ENCODE measurements at regions not wholly inside any gene's neighbourhood (a gene's known extent, or its start where the extent isn't known, plus 50 kb on each side); places are given as distances from the start of the nearest gene placed in this dataset.
"Not testable (repeated sequence)": the region's sequence is repeated elsewhere in the genome, so short reads cannot be mapped to it uniquely, and the experiment has no call there.

DNA sequence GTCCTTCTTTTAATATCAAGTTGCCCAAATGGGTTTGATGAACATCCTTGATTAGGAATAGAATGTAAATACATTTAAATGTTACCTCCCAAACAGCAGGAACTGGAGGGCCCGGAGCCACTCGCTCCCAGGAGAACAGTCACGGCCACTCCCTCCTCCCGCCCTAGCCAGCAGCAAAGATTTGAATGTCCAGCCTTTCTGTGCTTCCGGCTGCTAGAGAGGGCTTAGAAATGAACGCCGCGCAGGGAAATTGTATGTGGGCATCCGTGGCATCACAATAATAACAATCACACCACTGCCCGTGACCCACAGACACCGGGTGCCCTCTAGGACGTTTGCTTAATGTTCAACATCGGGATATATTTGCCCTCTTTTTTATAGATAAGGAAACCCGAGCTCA is 164.9 kb upstream of the SALL3 start:
- DNase-seq (ENCODE audit: low read depth): no peak

DNA sequence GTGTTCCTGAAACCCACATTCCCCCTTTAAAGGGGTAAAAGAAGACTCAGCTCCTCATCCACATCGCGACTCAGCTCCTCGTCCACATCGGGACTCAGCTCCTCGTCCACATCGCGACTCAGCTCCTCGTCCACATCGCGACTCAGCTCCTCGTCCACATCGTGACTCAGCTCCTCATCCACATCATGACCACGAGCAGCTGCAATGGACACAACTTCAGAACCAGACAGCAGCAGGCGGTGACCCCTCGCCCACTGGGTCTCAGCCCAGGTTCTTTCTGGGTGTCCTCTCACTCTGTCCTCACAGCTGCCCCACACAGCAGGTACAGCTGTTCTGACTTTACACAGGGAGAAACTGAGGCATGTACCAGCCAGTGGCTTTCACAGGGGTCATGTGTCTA is 163.5 kb upstream of the SALL3 start:
- DNase-seq (ENCODE audit: low read depth): no peak

DNA sequence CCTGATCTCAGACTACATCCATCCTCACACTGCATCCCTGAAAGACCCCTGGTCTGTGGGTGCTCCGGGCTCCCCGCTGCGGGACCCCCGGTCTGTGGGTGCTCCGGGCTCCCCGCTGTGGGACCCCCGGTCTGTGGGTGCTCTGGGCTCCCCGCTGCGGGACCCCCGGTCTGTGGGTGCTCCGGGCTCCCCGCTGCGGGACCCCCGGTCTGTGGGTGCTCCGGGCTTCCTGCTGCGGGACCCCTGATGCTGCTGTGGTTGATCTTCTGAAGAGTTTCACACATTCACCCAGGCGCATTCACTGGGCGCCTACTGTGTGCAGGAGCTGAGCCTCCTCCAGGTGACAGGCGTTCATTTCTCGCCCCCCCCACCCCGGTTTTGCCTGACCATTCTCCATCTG is 162.7 kb upstream of the SALL3 start:
- no peak for DNase-seq (ENCODE audit: low read depth)

GRCh38 chr18:78818495-78818894 is 161.1 kb upstream of the SALL3 start:
- DNase-seq (ENCODE audit: low read depth): no peak

GRCh38 chr18:78818961-78819360 is 160.7 kb upstream of the SALL3 start:
- no peak for DNase-seq (ENCODE audit: low read depth)

DNA sequence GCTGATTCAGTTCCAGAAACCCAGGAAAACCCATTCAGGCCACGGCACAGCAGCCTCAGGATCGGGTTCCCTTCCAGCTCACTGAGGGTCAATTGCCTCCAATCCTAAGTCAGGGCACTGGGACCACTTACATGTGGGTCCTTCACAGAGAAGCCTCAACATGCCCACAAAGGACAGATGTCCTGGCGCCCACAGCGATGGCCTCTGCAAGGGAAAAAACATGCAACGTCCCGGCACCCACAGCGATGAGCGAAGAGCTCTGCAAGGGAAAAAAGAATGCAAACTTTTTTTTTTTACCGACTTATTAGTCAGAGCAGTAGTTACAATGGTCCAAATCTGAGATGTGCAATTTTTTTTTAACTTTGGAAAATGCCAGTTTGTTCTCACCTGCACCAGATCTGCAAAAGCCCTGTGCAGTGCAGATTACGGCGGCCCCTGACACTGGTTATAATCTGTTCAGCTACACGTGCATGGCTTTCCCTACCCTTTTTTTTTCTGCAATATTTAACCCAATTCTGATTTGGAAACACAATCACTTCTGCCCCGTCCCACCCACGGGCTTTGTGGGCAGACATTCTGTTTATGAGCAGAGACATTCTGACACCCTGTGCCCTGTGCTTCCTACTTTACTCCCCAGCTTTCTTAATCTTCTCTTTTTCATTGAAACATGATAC is 159.3 kb upstream of the SALL3 start:
- no peak for DNase-seq (ENCODE audit: low read depth)

DNA sequence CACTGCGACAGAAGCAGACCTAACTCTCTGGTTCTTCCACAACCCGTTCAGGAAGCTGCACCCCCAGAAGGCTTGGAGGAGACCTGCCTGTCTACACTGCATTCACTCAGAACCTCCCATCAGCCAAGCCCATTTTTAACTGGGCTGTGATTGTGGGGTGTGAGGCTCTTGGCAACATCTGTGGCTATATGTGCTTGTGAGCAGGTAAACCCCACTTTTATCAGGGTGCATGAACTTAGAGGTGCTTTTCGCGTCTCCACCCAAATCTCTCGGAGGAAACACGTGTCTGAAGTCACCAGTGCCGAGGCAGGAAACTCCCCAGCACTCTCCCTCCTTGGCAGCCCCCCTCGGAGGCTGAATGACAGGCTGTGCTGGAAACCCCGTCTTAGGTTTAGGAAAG is 158.2 kb upstream of the SALL3 start:
- no peak for DNase-seq (ENCODE audit: low read depth)

DNA sequence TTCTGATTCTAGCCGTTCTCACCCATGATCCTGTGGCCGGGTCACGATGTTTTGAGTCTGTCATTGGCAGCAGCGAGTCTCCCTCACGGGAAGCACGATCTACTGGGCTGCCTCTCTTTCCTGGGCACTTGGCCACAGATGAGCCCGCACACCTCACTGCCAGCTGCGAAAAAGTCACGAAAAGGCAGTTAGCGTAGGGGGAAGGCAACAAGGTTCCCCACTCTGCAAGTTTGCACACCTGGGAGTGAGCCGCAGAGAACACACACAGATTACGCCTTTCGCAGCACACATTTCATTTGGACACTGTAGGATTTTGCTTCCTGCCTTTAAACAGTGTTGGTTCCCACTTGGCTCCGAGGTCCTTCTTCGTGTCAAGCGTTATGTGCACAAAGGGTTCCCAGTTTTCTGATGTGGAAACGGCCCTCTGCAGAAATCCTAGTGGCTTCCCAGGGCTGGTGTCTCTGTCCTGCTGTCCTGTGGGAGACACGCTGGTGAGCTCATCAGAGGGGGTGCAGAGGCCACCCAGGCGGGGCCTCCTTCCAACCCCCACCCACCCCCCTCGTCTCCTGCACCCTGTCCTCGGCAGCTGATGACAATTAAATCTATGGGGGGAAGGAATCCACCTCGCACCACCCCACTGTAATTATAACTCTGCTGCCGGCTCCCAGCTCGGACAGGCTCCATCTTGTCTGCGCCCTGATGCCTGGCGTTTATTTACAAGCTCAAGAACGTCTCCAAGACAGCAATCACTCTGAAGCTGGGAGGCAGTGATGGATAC is 157.3 kb upstream of the SALL3 start:
- DNase-seq (ENCODE audit: low read depth): no peak

DNA sequence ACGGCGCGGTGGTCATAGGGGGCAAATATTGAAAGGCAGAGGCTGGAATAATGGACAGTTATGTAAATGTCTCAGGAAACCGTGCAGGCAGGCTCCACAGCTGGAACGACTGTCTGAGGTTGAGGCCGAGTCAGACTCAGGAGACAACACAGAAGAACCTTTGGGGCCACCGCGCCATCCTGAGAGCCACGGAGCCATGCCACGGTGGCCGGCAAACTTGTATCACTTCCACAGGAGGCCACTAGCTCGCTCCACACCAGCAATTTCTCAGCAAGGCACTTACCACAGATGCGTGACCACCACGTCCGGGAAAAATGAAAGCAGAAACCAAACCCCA is 156.7 kb upstream of the SALL3 start:
- no peak for DNase-seq (ENCODE audit: low read depth)

DNA sequence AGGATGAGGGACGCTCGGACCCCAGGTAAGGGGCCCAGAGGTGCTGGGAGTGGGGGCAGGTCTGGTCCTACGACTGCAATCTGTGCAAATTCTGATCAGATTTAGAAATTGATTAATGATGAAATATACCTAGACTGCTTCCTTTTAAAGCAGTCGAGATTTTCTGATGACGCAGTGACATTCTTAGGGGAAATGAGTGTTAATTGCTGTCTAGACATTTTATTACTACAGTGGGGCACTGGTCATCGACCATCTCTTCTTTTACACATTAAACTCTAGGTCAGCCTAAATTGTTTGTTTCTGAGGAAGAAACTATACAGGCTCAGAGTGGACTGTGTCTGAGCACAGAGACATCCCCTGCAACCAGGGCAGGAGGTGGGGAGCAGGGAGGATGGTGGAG is 154.4 kb upstream of the SALL3 start:
- no peak for DNase-seq (ENCODE audit: low read depth)

- no peak for DNase-seq (ENCODE audit: low read depth)
These were observed 153.0 kb upstream of the SALL3 start for GRCh38 chr18:78826631-78827030.

DNA sequence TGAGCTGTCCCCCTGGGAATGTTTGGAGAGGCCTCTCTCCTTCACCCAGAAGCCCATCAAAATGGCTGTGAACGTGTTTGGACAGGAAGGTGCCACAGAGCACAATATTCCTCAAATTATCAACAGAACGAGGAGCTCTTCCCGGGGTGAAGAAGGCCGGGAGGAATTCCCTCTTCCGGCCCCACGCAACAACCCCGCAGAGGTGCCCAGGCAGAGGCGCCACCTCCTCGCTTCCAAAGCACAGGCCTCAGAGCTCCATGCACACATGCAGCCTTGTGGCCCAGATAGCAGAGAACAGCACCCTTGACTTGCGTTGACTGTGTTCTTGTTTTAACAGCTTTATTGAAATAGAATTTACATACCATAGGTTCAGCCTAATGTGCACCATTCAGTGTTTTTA is 152.5 kb upstream of the SALL3 start:
- no peak for DNase-seq (ENCODE audit: low read depth)

DNA sequence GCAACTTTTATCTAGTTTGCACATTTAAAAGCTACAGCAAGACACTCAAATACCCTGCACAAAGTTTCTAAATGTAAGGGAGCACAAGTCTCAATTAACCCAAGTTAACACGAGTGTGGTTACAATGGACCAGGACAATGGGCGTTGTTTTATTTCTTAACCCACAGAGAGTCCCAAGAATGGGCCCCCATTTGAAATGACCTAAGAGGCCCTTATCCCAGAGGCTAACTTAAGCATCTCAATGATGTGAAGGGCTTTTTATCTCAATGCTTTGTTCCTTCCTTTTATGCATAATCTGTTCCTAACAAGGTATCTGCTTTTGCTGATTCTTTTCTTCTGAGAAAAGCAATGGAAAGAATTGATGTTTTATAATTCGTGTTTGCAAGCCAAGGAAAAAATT is 151.5 kb upstream of the SALL3 start:
- DNase-seq (ENCODE audit: low read depth): no peak

GRCh38 chr18:78829026-78829425 is 150.6 kb upstream of the SALL3 start:
- not testable (repeated sequence) for DNase-seq (ENCODE audit: low read depth)

DNA sequence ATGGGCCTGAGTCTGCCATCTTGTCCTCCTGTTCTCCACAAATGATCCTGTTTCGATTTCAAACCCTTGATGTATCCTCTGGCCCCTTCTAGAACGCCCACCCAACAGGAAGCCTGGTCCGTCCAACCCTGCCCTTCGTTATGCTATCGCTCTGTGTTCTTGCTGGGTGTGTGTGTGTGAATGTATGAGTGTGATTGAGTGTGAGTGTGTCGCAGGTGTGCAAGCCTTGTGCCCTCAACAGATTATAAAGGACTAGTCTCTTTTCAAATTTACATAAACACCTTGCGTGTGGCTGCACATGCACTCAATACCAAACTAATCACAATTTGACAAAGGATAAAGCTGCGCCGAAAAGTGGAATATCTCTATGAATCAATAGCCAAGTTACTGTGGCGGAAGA is 149.5 kb upstream of the SALL3 start:
- no peak for DNase-seq (ENCODE audit: low read depth)

GRCh38 chr18:78830826-78831225 is 148.8 kb upstream of the SALL3 start:
- DNase-seq (ENCODE audit: low read depth): no peak

GRCh38 chr18:78831603-78832002 is 148.0 kb upstream of the SALL3 start:
- no peak for DNase-seq (ENCODE audit: low read depth)

GRCh38 chr18:78833833-78834232 is 145.8 kb upstream of the SALL3 start:
- DNase-seq (ENCODE audit: low read depth): no peak

- DNase-seq (ENCODE audit: low read depth): no peak
These were observed 142.8 kb upstream of the SALL3 start for GRCh38 chr18:78836838-78837237.

- no peak for DNase-seq (ENCODE audit: low read depth)
These were observed 141.9 kb upstream of the SALL3 start for GRCh38 chr18:78837754-78838153.

- DNase-seq (ENCODE audit: low read depth): no peak
These were observed 141.4 kb upstream of the SALL3 start for GRCh38 chr18:78838183-78838582.

DNA sequence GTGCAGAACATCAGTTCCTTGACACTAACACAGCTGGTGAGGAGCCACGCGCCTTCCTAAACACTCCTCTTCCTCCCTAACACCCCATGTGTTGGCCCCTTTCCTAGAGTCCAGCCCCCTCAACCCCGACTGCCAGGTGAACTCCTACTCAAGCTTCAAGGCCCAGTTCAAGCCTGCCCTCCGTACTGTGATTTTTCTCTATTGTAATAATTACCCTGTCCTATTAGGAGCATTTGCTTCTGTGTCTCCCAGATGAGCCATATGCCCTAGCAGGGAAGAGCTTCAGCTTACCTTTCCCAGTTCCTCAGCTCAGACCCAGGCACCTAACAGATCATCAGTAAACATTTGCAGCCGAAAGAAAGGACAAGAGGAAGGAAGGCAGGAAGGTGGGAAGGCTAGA is 130.6 kb upstream of the SALL3 start:
- no peak for DNase-seq (ENCODE audit: low read depth)

DNA sequence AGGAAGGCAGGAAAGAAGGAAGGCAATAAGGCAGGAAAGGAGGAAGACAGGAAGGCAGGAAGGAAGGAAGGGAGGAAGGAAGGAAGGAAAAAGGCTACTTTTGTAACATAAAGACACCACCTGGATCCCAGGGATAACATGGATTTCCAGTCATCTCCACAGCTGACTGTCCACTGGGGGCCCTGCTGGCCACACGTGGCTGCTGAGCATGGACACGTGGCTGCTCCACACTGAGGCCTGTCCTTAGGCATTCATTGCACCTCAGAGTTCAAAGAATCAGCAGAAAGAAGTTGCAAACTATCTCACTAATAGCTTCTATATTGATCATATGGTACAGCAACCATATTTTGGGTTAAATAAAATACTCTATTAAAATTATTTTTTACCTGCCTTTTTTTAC is 130.2 kb upstream of the SALL3 start:
- no peak for DNase-seq (ENCODE audit: low read depth)

DNA sequence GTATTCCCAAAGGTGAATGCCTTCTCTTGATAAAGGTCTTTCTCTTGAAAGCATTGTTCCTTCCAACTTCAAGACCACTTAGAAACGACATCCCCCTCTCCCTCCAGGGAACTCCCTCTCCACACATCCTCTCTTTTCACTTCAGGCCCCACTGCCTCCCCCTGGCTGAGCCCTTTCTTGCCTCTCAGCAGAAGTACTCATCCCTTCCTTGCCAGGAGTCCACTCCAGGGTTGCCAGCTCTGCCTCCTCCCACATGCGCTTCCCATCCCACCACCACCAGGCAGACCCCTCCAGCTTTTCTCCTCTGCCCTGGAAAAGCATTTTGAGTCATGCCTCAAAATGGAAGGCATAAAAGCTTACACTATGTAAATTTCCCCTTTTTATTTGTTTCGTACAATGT is 126.3 kb upstream of the SALL3 start:
- DNase-seq (ENCODE audit: low read depth): no peak
